ENCODE measurements at regions not wholly inside any gene's neighbourhood (a gene's known extent, or its start where the extent isn't known, plus 50 kb on each side); places are given as distances from the start of the nearest gene placed in this dataset.

DNA sequence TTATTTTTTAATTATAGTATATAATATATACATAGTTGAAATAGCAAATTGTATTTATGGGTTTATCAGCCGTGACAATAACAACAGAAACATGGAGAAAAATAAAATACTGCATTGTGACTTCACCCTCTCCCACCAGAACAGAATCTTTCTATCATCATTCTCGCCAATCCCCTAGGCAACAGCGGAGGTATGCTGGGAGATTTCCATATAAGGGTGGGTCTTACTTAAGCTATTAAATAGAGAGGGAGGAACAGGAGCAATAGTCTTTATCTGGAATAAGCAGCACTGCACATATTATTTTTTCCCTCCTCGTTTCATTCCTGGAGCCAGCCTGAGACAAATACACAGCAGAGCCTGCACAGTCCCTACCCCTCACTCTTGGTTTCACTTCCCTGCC lies 1214.9 kb downstream of the XPNPEP1 start:
- no peak for TF ChIP-seq EZH2 (IDR thresholded peaks at IDR 0.05; ENCODE audit: insufficient read depth, poor library complexity, severe bottlenecking)
- TF ChIP-seq EZH2phosphoT487 (IDR thresholded peaks at IDR 0.05; ENCODE audit: insufficient read depth, low read depth): no peak

Measured in GM23248 (cell line).